ENCODE measurements at regions not wholly inside any gene's neighbourhood (a gene's known extent, or its start where the extent isn't known, plus 50 kb on each side); places are given as distances from the start of the nearest gene placed in this dataset.

DNA sequence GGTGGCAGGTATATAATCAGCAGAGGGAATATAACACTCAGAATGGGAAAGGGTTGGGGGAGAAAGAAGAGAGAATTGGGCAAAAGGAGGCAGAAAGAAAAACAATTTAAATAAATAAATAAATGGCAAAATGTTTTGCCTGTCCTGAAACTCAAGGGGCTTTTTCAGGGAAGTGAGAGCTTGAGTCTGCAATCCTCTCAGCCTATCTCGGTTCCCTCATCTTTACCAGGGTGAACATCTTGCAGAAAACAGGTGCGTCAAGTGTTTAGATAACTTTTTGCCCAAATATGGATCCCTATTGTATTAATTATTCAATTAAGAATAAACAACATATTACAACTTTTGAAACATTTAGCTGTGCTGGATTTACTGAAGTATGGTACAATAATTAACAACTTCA is 343.0 kb upstream of the EDIL3 start:
- Mint-ChIP-seq H3K36me3 (ENCODE audit: low read depth) (no peaks in the 10 kb centered on the region), H3K4me3 (no peak overlapping the region), H3K4me1 (ENCODE audit: low read depth) (no peaks in the 10 kb centered on the region), H3K27me3 (ENCODE audit: insufficient read depth) (peaks cover 1% of the 10 kb centered on the region; the same call in 1 of the 2 replicates), H3K9me3 (peaks cover 13% of the 10 kb centered on the region; the same call in 1 of the 2 replicates), H3K27ac (no peak overlapping the region)
- TF ChIP-seq, protein P1, sequence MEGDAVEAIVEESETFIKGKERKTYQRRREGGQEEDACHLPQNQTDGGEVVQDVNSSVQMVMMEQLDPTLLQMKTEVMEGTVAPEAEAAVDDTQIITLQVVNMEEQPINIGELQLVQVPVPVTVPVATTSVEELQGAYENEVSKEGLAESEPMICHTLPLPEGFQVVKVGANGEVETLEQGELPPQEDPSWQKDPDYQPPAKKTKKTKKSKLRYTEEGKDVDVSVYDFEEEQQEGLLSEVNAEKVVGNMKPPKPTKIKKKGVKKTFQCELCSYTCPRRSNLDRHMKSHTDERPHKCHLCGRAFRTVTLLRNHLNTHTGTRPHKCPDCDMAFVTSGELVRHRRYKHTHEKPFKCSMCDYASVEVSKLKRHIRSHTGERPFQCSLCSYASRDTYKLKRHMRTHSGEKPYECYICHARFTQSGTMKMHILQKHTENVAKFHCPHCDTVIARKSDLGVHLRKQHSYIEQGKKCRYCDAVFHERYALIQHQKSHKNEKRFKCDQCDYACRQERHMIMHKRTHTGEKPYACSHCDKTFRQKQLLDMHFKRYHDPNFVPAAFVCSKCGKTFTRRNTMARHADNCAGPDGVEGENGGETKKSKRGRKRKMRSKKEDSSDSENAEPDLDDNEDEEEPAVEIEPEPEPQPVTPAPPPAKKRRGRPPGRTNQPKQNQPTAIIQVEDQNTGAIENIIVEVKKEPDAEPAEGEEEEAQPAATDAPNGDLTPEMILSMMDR (IDR thresholded peaks at IDR 0.05), result no peak
- no peak for DNase-seq

DNA sequence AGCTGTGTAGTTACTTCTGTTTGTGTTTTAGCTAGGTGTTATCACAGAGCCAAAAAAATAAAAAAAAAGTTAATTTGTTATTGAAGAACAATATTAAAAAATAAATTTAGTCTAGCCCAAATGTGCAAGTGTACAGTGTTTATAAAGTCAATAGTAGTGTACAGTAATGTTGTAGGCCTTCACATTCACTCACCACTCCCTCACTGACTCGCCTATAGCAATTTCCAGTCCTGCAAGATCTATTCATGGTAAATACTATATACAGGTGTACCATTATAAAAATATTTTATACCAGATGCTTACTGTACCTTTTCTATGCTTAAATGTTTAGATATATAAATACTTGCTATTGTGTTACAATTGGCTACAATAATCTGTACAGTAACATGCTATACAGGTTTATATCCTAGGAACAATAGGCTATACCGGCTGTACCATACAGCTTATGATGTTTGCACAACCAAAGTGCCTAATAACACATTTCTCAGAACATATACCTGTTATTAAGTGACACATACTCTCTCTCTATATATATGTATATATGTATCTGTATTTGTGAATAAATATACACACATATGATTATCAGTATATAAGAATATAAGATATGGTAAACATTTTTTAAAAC is 341.4 kb upstream of the EDIL3 start:
- Mint-ChIP-seq H3K4me1 (ENCODE audit: low read depth) (no peaks in the 10 kb centered on the region), H3K36me3 (ENCODE audit: low read depth) (no peaks in the 10 kb centered on the region), H3K4me3 (no peak overlapping the region), H3K27me3 (ENCODE audit: insufficient read depth) (peaks cover 1% of the 10 kb centered on the region), H3K9me3 (peaks cover 19% of the 10 kb centered on the region; the same call in 1 of the 2 replicates), H3K27ac (no peak overlapping the region)
- no peak for DNase-seq
- TF ChIP-seq, protein P1 (IDR thresholded peaks at IDR 0.05), result no peak

DNA sequence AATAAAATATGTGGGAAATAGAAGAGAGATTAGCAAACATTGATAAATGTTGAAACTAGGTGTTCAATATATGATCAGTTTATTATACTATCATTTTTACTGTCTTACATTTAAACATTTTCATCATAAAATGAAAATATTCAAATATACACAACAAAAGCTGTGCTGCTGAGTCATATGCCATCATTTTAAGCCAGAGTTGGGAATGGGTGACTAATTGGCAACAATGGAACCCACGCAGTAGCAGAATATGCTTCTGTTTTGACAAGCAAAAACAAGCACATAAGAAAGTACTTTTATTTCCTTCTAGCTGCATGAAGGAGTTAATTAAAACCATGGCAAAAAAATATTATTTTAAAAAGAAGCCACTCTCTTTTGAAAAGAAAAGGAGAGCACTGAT is 340.0 kb upstream of the EDIL3 start:
- Mint-ChIP-seq H3K36me3 (ENCODE audit: low read depth) (no peaks in the 10 kb centered on the region), H3K4me3 (no peak overlapping the region), H3K4me1 (ENCODE audit: low read depth) (no peaks in the 10 kb centered on the region), H3K27me3 (ENCODE audit: insufficient read depth) (peaks cover 1% of the 10 kb centered on the region), H3K27ac (no peak overlapping the region), H3K9me3 (peaks cover 23% of the 10 kb centered on the region; the same call in 1 of the 2 replicates)
- TF ChIP-seq, protein P1 (IDR thresholded peaks at IDR 0.05), result no peak
- no peak for DNase-seq

DNA sequence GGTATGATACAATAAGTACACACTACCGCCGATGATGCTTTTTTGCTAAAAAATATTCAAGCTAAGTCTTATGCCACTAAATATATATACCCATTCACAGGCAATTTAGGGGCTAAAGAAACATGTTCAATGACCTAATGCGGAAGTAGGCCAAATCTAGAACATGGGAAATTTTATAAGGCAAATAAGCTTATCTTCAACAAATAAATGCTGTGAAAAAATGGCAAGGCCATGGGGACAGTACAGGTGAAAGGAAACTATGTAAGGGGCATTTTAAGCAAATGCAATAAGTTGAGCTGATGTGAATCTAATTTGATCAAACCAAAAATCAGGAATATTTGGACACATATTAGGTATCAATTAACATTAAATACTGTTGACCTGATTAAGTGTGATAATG is 339.5 kb upstream of the EDIL3 start:
- Mint-ChIP-seq H3K36me3 (ENCODE audit: low read depth) (no peaks in the 10 kb centered on the region), H3K4me3 (no peak overlapping the region), H3K27me3 (ENCODE audit: insufficient read depth) (peaks cover 1% of the 10 kb centered on the region), H3K4me1 (ENCODE audit: low read depth) (no peaks in the 10 kb centered on the region), H3K9me3 (peaks cover 23% of the 10 kb centered on the region; the same call in 1 of the 2 replicates), H3K27ac (no peak overlapping the region)
- DNase-seq, result no peak
- TF ChIP-seq, protein P1 (IDR thresholded peaks at IDR 0.05), result no peak

DNA sequence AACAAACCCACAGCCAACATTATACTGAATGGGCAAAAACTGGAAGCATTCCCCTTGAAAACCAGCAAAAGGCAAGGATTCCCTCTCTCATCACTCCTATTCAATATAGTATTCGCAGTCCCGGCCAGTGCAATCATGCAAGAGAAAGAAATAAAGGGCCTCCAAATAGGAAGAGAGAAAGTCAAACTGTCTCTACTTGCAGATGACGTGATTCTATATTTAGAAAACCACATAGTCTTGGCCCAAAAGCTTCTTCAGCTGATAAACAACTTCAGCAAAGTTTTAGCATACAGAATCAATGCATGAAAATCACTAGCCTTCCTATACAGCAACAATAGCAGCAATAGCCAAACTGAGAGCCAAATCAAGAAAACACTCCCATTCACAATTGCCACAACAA is 333.7 kb upstream of the EDIL3 start:
- Mint-ChIP-seq H3K36me3 (ENCODE audit: low read depth) (no peaks in the 10 kb centered on the region), H3K27me3 (ENCODE audit: insufficient read depth) (no peaks in the 10 kb centered on the region; the same call in 1 of the 2 replicates), H3K4me1 (ENCODE audit: low read depth) (no peaks in the 10 kb centered on the region), H3K4me3 (no peak overlapping the region), H3K27ac (no peak overlapping the region), H3K9me3 (peaks cover 41% of the 10 kb centered on the region)
- TF ChIP-seq, protein P1 (IDR thresholded peaks at IDR 0.05), result no peak
- no peak for DNase-seq
